SK-N-MC (cell line): ENCODE measurements at regions not wholly inside any gene's neighbourhood (a gene's known extent, or its start where the extent isn't known, plus 50 kb on each side); places are given as distances from the start of the nearest gene placed in this dataset.

ENCODE experiments used
- EZH2 ChIP-seq: fragments of 200-600 bp; sonication (generic); IDR thresholded peaks from one replicate; pipeline ENCODE4 v1.6.1; 2017; ENCODE audit warnings: antibody characterized with exemption
- FOXP2 ChIP-seq: optimal IDR thresholded peaks from 2 replicates; pipeline ENCODE3; 2011; ENCODE audit warnings: mild to moderate bottlenecking, moderate library complexity; ENCODE audit not compliant: insufficient read depth; ENCODE audit errors: extremely low read length, control extremely low read depth
- POLR2AphosphoS5 ChIP-seq: IDR thresholded peaks from 2 replicates; pipeline ENCODE4 v1.6.1; 2012; ENCODE audit warnings: mild to moderate bottlenecking, low read depth, low read length, borderline replicate concordance

DNA sequence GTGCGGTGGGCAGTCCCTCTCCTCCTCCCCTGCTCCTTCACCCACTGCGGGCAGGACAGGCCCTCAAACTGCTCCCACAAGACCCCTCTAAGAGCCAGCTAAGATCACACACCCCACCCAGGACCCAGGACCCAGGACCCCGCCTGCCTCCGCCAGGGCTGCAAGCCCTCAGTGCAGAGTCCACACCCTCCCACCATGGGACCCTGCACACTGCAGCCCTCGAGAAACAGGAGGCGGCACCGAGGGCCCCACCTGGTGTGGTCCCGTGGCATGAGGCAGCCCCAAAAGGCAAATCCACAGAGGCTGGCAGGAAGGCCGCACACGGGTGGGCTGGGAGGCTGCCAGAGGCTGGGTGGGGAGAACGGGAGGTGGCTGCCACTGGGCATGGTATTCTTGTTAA is 94.7 kb downstream of the ENGASE start:
- TF ChIP-seq EZH2 (no peak), POLR2AphosphoS5 (no peak), FOXP2 (no peak)
